Loucy (cell line): ENCODE measurements at regions not wholly inside any gene's neighbourhood (a gene's known extent, or its start where the extent isn't known, plus 50 kb on each side); places are given as distances from the start of the nearest gene placed in this dataset.
"Not testable (repeated sequence)": the region's sequence is repeated elsewhere in the genome, so short reads cannot be mapped to it uniquely, and the experiment has no call there.

Experiments
- H2AFZ ChIP-seq: fragments of 200-600 bp; sonication (generic); 2 replicates; pipeline ENCODE4 v1.6.0; 2016; ENCODE audit warnings: antibody characterized with exemption, mild to moderate bottlenecking, low read length, moderate library complexity
- H3F3A ChIP-seq: fragments of 200-600 bp; 2 replicates; pipeline ENCODE4 v1.6.0; 2016; ENCODE audit warnings: antibody characterized with exemption, low read depth, mild to moderate bottlenecking
- H3K27me3 ChIP-seq: fragments of 200-600 bp; sonication (generic); 2 replicates; pipeline ENCODE4 v1.6.1; 2014; ENCODE audit warnings: low read length, mild to moderate bottlenecking; ENCODE audit not compliant: insufficient read depth, poor library complexity, severe bottlenecking
- H3K36me3 ChIP-seq: fragments of 200-600 bp; sonication (generic); 2 replicates; pipeline ENCODE4 v1.6.1; 2016; ENCODE audit warnings: low read length; ENCODE audit not compliant: insufficient read depth
- H3K4me1 ChIP-seq: fragments of 200-600 bp; sonication (generic); 2 replicates; pipeline ENCODE4 v1.5.1; 2014; ENCODE audit warnings: low read length, mild to moderate bottlenecking; ENCODE audit not compliant: insufficient read depth, poor library complexity, severe bottlenecking
- H3K4me2 ChIP-seq: fragments of 200-600 bp; sonication (generic); 2 replicates; pipeline ENCODE4 v1.6.0; 2014; ENCODE audit warnings: antibody characterized with exemption, low read length, low read depth, mild to moderate bottlenecking; ENCODE audit not compliant: poor library complexity, severe bottlenecking
- H3K4me3 ChIP-seq: fragments of 200-600 bp; sonication (generic); 2 replicates; pipeline ENCODE4 v1.5.1; 2014; ENCODE audit warnings: low read length, mild to moderate bottlenecking, mixed read lengths; ENCODE audit not compliant: poor library complexity, severe bottlenecking
- H3K79me2 ChIP-seq: fragments of 200-600 bp; sonication (generic); 2 replicates; pipeline ENCODE4 v1.6.1; 2014; ENCODE audit warnings: low read length; ENCODE audit not compliant: insufficient read depth
- H3K9ac ChIP-seq: fragments of 200-600 bp; sonication (generic); 2 replicates; pipeline ENCODE4 v1.6.0; 2014; ENCODE audit warnings: mild to moderate bottlenecking, low read depth, low read length, moderate library complexity; ENCODE audit not compliant: poor library complexity, severe bottlenecking
- H3K9me2 ChIP-seq: fragments of 200-600 bp; sonication (generic); replicated peaks from 2 replicates; pipeline ENCODE4 v1.6.1; 2016; ENCODE audit warnings: low read depth, low read length, mixed read lengths
- H3K9me3 ChIP-seq: fragments of 200-600 bp; sonication (generic); 2 replicates; pipeline ENCODE4 v1.6.1; 2014; ENCODE audit warnings: mild to moderate bottlenecking, antibody characterized with exemption, low read length, low read depth; ENCODE audit not compliant: insufficient read depth
- H4K20me1 ChIP-seq: fragments of 200-600 bp; sonication (generic); 2 replicates; pipeline ENCODE4 v1.6.0; 2014; ENCODE audit warnings: antibody characterized with exemption, low read length, mild to moderate bottlenecking; ENCODE audit not compliant: insufficient read depth, poor library complexity, severe bottlenecking
- EZH2phosphoT487 ChIP-seq: fragments of 200-600 bp; IDR thresholded peaks from 2 replicates; pipeline ENCODE4 v1.6.1; 2018; ENCODE audit warnings: antibody characterized with exemption, mild to moderate bottlenecking, moderate library complexity, borderline replicate concordance
- TF ChIP-seq, protein P1 (sequence below): fragments of 200-600 bp; sonication (generic); conservative IDR thresholded peaks from 2 replicates; pipeline ENCODE4 v1.5.1; 2014; ENCODE audit warnings: mild to moderate bottlenecking, antibody characterized with exemption, low read length

DNA sequence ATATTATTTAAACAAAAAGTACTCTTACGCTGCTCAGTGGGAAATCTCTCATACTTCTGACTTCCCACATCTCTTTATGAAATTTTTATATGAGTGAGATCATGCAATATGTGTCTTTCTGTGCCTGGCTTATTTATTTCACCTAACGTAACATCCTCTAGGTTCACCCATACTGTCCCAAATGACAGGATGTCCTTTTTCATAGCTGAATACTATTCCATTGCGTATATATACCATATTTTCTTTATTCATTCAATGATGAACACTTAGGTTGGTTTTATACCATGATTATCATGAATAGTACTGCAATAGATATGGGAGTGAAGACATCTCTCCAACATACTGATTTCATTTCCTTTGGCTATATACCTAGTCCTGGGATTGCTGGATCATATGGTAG, 57.8 kb upstream of the TPP2 start:
- Histone ChIP-seq H3K4me1 (no peaks in the 10 kb centered on the region), H3K4me2 (no peak overlapping the region), H4K20me1 (no peaks in the 10 kb centered on the region), H3K79me2 (no peaks in the 10 kb centered on the region), H3K36me3 (no peaks in the 10 kb centered on the region), H3K4me3 (no peak overlapping the region), H3F3A (no peaks in the 10 kb centered on the region), H2AFZ (no peak overlapping the region), H3K9me2 (no peaks in the 10 kb centered on the region), H3K9ac (no peak overlapping the region), H3K27me3 (no peaks in the 10 kb centered on the region), H3K9me3 (no peaks in the 10 kb centered on the region)
- TF ChIP-seq, protein P1, sequence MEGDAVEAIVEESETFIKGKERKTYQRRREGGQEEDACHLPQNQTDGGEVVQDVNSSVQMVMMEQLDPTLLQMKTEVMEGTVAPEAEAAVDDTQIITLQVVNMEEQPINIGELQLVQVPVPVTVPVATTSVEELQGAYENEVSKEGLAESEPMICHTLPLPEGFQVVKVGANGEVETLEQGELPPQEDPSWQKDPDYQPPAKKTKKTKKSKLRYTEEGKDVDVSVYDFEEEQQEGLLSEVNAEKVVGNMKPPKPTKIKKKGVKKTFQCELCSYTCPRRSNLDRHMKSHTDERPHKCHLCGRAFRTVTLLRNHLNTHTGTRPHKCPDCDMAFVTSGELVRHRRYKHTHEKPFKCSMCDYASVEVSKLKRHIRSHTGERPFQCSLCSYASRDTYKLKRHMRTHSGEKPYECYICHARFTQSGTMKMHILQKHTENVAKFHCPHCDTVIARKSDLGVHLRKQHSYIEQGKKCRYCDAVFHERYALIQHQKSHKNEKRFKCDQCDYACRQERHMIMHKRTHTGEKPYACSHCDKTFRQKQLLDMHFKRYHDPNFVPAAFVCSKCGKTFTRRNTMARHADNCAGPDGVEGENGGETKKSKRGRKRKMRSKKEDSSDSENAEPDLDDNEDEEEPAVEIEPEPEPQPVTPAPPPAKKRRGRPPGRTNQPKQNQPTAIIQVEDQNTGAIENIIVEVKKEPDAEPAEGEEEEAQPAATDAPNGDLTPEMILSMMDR = no peak
- TF ChIP-seq EZH2phosphoT487 = no peak

DNA sequence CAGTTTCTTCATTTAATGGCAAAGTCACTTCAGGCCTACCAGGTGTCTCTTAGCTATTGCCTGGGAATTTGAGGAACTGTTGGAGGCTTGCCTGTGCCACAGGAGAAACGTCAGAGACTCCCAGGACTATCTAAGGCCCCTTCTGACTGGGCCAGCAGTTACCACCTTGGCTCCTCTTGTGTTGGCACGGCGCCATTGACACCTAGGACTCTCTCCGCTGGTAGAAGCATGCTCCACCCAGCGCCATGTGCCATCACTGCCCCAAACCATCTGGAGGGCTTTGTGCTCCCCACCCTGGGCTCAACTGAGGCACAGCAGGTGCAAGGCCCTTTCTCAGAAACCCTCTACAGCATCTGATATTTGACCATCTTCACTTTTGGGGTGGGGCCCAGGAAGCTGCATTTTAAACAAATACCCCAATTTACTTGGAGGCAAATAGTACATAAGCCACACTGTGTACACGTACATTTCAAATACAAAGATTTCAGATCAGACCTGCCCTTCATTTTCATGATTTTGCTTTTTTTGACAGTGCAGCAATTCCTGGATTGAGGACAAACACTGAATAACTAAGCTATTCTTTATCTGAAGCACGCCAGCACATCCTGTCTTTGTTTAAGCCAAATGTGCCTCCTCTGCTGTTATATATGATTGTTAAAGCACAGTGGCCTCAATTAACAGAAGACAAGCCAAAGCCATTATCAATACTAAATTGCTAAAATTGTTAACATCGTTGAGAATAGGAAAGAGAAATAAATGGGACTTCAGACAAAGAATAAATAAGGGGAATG, 59.9 kb upstream of the TPP2 start:
- Histone ChIP-seq H3F3A (no peaks in the 10 kb centered on the region), H3K4me1 (no peaks in the 10 kb centered on the region), H3K4me3 (no peak overlapping the region), H3K9me2 (no peaks in the 10 kb centered on the region), H3K79me2 (no peaks in the 10 kb centered on the region), H3K9me3 (no peaks in the 10 kb centered on the region), H4K20me1 (no peaks in the 10 kb centered on the region), H2AFZ (no peak overlapping the region), H3K9ac (no peak overlapping the region), H3K27me3 (no peaks in the 10 kb centered on the region), H3K4me2 (no peak overlapping the region), H3K36me3 (no peaks in the 10 kb centered on the region)
- TF ChIP-seq EZH2phosphoT487 = no peak
- TF ChIP-seq, protein P1 = no peak

DNA sequence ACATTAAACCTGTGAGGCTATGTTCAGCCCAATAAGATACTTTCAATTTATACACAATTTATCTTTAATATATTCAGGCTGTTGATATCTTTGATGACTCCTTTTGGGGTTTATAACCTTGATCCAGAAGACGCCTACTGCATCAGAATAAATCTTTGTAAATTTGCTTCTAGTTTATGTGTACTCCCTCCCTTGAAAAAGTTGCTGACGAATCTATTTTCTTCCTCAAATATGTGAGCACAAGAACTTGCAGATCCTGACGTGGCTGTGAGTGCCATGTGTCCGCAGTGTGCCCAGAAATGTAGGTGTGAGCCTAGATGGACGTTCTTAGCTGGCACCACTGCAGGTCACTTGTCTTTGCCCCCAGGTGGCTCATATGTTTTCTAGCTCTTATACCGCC, 60.6 kb upstream of the TPP2 start:
- Histone ChIP-seq H4K20me1 (no peaks in the 10 kb centered on the region), H3K9me2 (no peaks in the 10 kb centered on the region), H3K4me1 (no peaks in the 10 kb centered on the region), H3K79me2 (no peaks in the 10 kb centered on the region), H2AFZ (no peak overlapping the region), H3K4me3 (no peak overlapping the region), H3F3A (no peaks in the 10 kb centered on the region), H3K27me3 (no peaks in the 10 kb centered on the region), H3K9me3 (no peaks in the 10 kb centered on the region), H3K4me2 (no peak overlapping the region), H3K9ac (no peak overlapping the region), H3K36me3 (no peaks in the 10 kb centered on the region)
- no peak for TF ChIP-seq EZH2phosphoT487

DNA sequence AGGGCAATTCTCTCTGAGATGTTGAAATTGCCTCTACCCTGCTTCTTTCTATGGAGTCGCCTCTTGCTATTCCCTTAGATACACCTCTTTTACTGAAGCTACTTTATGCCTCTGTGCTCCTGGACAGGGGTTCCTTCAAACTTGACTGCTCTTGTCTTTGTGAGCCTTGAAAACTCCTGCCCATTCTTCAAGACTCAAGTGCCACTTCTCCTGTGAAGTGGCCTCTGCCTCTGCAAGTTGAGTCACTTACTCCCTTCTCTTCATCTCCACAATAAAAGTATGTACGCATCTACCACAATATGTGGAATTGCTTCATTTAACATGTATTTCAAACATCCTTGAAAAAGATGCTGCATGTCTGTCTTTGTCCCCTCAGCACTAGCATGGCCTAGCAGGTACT, 66.0 kb upstream of the TPP2 start:
- Histone ChIP-seq H3K27me3 (no peaks in the 10 kb centered on the region), H3K4me2 (no peak overlapping the region), H3K9me2 (no peaks in the 10 kb centered on the region), H3K36me3 (no peaks in the 10 kb centered on the region), H3K9me3 (0 out of 2 replicates have a peak, but pooled peaks cover 2% of the 10 kb centered on the region), H3K79me2 (no peaks in the 10 kb centered on the region), H2AFZ (no peak overlapping the region), H3F3A (no peaks in the 10 kb centered on the region), H4K20me1 (no peaks in the 10 kb centered on the region), H3K4me3 (no peak overlapping the region), H3K4me1 (no peaks in the 10 kb centered on the region), H3K9ac (no peak overlapping the region)
- no peak for TF ChIP-seq EZH2phosphoT487
- TF ChIP-seq, protein P1 = no peak

DNA sequence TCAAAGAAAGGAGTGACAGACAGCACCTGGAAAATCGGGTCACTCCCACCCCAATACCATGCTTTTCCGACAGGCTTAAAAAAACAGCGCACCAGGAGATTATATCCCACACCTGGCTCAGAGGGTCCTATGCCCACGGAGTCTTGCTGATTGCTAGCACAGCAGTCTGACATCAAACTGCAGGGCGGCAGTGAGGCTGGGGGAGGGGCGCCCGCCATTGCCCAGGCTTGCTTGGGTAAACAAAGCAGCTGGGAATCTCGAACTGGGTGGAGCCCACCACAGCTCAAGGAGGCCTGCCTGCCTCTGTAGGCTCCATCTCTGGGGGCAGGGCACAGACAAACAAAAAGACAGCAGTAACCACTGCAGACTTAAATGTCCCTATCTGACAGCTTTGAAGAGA, 74.5 kb upstream of the TPP2 start:
- not testable (repeated sequence) for H4K20me1 ChIP-seq, H2AFZ ChIP-seq, H3K4me2 ChIP-seq, H3K4me1 ChIP-seq, H3K9ac ChIP-seq, H3K36me3 ChIP-seq, H3K9me2 ChIP-seq, H3K79me2 ChIP-seq, H3K4me3 ChIP-seq, H3K9me3 ChIP-seq, H3F3A ChIP-seq, H3K27me3 ChIP-seq
